ENCODE measurements at regions not wholly inside any gene's neighbourhood (a gene's known extent, or its start where the extent isn't known, plus 50 kb on each side); places are given as distances from the start of the nearest gene placed in this dataset.

GRCh38 chr1:29437946-29438345 lies 201.6 kb downstream of the PTPRU start:
- DNase-seq: no peak
- 0 out of 2 replicates have a peak, but pooled peaks cover 3% of the 10 kb centered on the region for H3K27me3 ChIP-seq
- H3K4me1 ChIP-seq: no peaks in the 10 kb centered on the region
- H3K4me3 ChIP-seq: no peak overlapping the region
- no peak overlapping the region for H3K27ac ChIP-seq
- H3K9me3 ChIP-seq (replicated peaks): no peaks in the 10 kb centered on the region
- H3K36me3 ChIP-seq: no peaks in the 10 kb centered on the region

- H3K4me3 ChIP-seq: no peak overlapping the region
- 0 out of 2 replicates have a peak, but pooled peaks cover 3% of the 10 kb centered on the region for H3K27me3 ChIP-seq
- no peak for DNase-seq
- no peaks in the 10 kb centered on the region for H3K36me3 ChIP-seq
- H3K27ac ChIP-seq: no peak overlapping the region
- H3K4me1 ChIP-seq: no peaks in the 10 kb centered on the region
- peaks cover 3% of the 10 kb centered on the region; the same call in 1 of the 2 replicates for H3K9me3 ChIP-seq (replicated peaks)
Observed at GRCh38 chr1:29436181-29436785, 200.0 kb downstream of the PTPRU start.

GRCh38 chr1:29433830-29434229 lies 197.5 kb downstream of the PTPRU start:
- no peaks in the 10 kb centered on the region for H3K4me1 ChIP-seq
- DNase-seq: no peak
- no peaks in the 10 kb centered on the region for H3K36me3 ChIP-seq
- 0 out of 2 replicates have a peak, but pooled peaks cover 3% of the 10 kb centered on the region for H3K27me3 ChIP-seq
- H3K9me3 ChIP-seq (replicated peaks): peaks cover 6% of the 10 kb centered on the region; the same call in 1 of the 2 replicates
- no peak overlapping the region for H3K4me3 ChIP-seq
- H3K27ac ChIP-seq: no peak overlapping the region

GRCh38 chr1:29431138-29431537 lies 194.8 kb downstream of the PTPRU start:
- H3K4me1 ChIP-seq: no peaks in the 10 kb centered on the region

GRCh38 chr1:29429656-29430055 lies 193.3 kb downstream of the PTPRU start:
- no peaks in the 10 kb centered on the region for H3K27me3 ChIP-seq
- H3K9me3 ChIP-seq (replicated peaks): peaks cover 6% of the 10 kb centered on the region; the same call in 1 of the 2 replicates
- H3K27ac ChIP-seq: no peak overlapping the region
- DNase-seq: no peak
- H3K36me3 ChIP-seq: no peaks in the 10 kb centered on the region
- H3K4me3 ChIP-seq: no peak overlapping the region
- no peaks in the 10 kb centered on the region for H3K4me1 ChIP-seq

More at GRCh38 chr1:29431138-29431537, 194.8 kb downstream of the PTPRU start:
- Histone ChIP-seq H3K27ac (no peak overlapping the region), H3K27me3 (no peaks in the 10 kb centered on the region), H3K4me3 (no peak overlapping the region), H3K9me3 (replicated peaks) (peaks cover 6% of the 10 kb centered on the region; the same call in 1 of the 2 replicates), H3K36me3 (no peaks in the 10 kb centered on the region)
- DNase-seq: no peak

- Histone ChIP-seq H3K27ac (no peak overlapping the region), H3K9me3 (replicated peaks) (peaks cover 6% of the 10 kb centered on the region; the same call in 1 of the 2 replicates), H3K27me3 (no peaks in the 10 kb centered on the region), H3K4me3 (no peak overlapping the region), H3K36me3 (no peaks in the 10 kb centered on the region), H3K4me1 (no peaks in the 10 kb centered on the region)
- no peak for DNase-seq
Observed at GRCh38 chr1:29428997-29429396, 192.7 kb downstream of the PTPRU start.

GRCh38 chr1:29428280-29428615 lies 191.9 kb downstream of the PTPRU start:
- H3K9me3 ChIP-seq (replicated peaks): peaks cover 6% of the 10 kb centered on the region; the same call in 1 of the 2 replicates

GRCh38 chr1:29427614-29428279 lies 191.4 kb downstream of the PTPRU start:
- Histone ChIP-seq H3K9me3 (replicated peaks) (peaks cover 6% of the 10 kb centered on the region; the same call in 1 of the 2 replicates), H3K27ac (no peak overlapping the region), H3K36me3 (no peaks in the 10 kb centered on the region), H3K4me3 (no peak overlapping the region), H3K4me1 (no peaks in the 10 kb centered on the region), H3K27me3 (no peaks in the 10 kb centered on the region)
- no peak for DNase-seq

More at GRCh38 chr1:29428280-29428615, 191.9 kb downstream of the PTPRU start:
- H3K36me3 ChIP-seq: no peaks in the 10 kb centered on the region
- no peaks in the 10 kb centered on the region for H3K27me3 ChIP-seq
- H3K27ac ChIP-seq: no peak overlapping the region
- DNase-seq: no peak
- no peaks in the 10 kb centered on the region for H3K4me1 ChIP-seq
- H3K4me3 ChIP-seq: no peak overlapping the region

- H3K27me3 ChIP-seq: no peaks in the 10 kb centered on the region
- no peak overlapping the region for H3K27ac ChIP-seq
- H3K9me3 ChIP-seq (replicated peaks): peaks cover 6% of the 10 kb centered on the region; the same call in 1 of the 2 replicates
- H3K4me3 ChIP-seq: no peak overlapping the region
- no peak for DNase-seq
- H3K4me1 ChIP-seq: no peaks in the 10 kb centered on the region
- no peaks in the 10 kb centered on the region for H3K36me3 ChIP-seq
Observed at GRCh38 chr1:29426701-29427279, 190.5 kb downstream of the PTPRU start.

GRCh38 chr1:29425631-29426030 lies 189.3 kb downstream of the PTPRU start:
- no peaks in the 10 kb centered on the region for H3K27me3 ChIP-seq

GRCh38 chr1:29424266-29424665 lies 187.9 kb downstream of the PTPRU start:
- H3K9me3 ChIP-seq (replicated peaks): 0 out of 2 replicates have a peak, but pooled peaks cover 3% of the 10 kb centered on the region

More at GRCh38 chr1:29425631-29426030, 189.3 kb downstream of the PTPRU start:
- DNase-seq: no peak
- Histone ChIP-seq H3K4me1 (no peaks in the 10 kb centered on the region), H3K4me3 (no peak overlapping the region), H3K27ac (no peak overlapping the region), H3K36me3 (no peaks in the 10 kb centered on the region), H3K9me3 (replicated peaks) (no peaks in the 10 kb centered on the region)

GRCh38 chr1:29420202-29420601 lies 183.9 kb downstream of the PTPRU start:
- no peak for DNase-seq
- H3K27ac ChIP-seq: no peak overlapping the region
- H3K4me1 ChIP-seq: peaks cover under 1% of the 10 kb centered on the region; the same call in 1 of the 2 replicates
- no peaks in the 10 kb centered on the region for H3K36me3 ChIP-seq
- H3K4me3 ChIP-seq: no peak overlapping the region
- no peaks in the 10 kb centered on the region for H3K27me3 ChIP-seq
- 0 out of 2 replicates have a peak, but pooled peaks cover 3% of the 10 kb centered on the region for H3K9me3 ChIP-seq (replicated peaks)

More at GRCh38 chr1:29424266-29424665, 187.9 kb downstream of the PTPRU start:
- H3K4me1 ChIP-seq: no peaks in the 10 kb centered on the region
- H3K4me3 ChIP-seq: no peak overlapping the region
- no peaks in the 10 kb centered on the region for H3K27me3 ChIP-seq
- DNase-seq: no peak
- H3K27ac ChIP-seq: no peak overlapping the region
- no peaks in the 10 kb centered on the region for H3K36me3 ChIP-seq

GRCh38 chr1:29417971-29418370 lies 181.6 kb downstream of the PTPRU start:
- H3K27me3 ChIP-seq: no peaks in the 10 kb centered on the region; the same call in 1 of the 2 replicates
- no peak overlapping the region for H3K4me3 ChIP-seq
- peaks cover 5% of the 10 kb centered on the region; the same call in 1 of the 2 replicates for H3K4me1 ChIP-seq
- no peak for DNase-seq
- H3K36me3 ChIP-seq: no peaks in the 10 kb centered on the region
- no peak overlapping the region for H3K27ac ChIP-seq
- 0 out of 2 replicates have a peak, but pooled peaks cover 3% of the 10 kb centered on the region for H3K9me3 ChIP-seq (replicated peaks)

GRCh38 chr1:29417147-29417858 lies 181.0 kb downstream of the PTPRU start:
- H3K36me3 ChIP-seq: no peaks in the 10 kb centered on the region
- no peak overlapping the region for H3K27ac ChIP-seq
- no peaks in the 10 kb centered on the region; the same call in 1 of the 2 replicates for H3K27me3 ChIP-seq
- H3K4me1 ChIP-seq: peaks cover 5% of the 10 kb centered on the region; the same call in 1 of the 2 replicates
- DNase-seq: no peak
- H3K9me3 ChIP-seq (replicated peaks): 0 out of 2 replicates have a peak, but pooled peaks cover 3% of the 10 kb centered on the region
- no peak overlapping the region for H3K4me3 ChIP-seq
